Body of pancreas (tissue), 4 donors: ENCODE measurements at regions not wholly inside any gene's neighbourhood (a gene's known extent, or its start where the extent isn't known, plus 50 kb on each side); places are given as distances from the start of the nearest gene placed in this dataset.

Experiments
- CTCF ChIP-seq, 7 experiments: fragments of 450-650 bp in 4 of 7; fragments of 200-600 bp in 3 of 7; sonication (generic) in 3 of 7; IDR thresholded peaks; one replicate each; pipeline ENCODE4 v1.5.1; 2016 to 2019; ENCODE audit warnings: antibody characterized with exemption in 7 of 7
- POLR2A ChIP-seq, 3 donors: fragments of 450-650 bp; IDR thresholded peaks; one replicate each; pipeline ENCODE4 v1.6.1; 2016; ENCODE audit warnings: antibody characterized with exemption in 3 of 3, mild to moderate bottlenecking in 2 of 3

GRCh38 chr4:83728191-83728590 lies 192.3 kb downstream of the GPAT3 start:
- TF ChIP-seq CTCF (IDR thresholded peaks at IDR 0.05) (no peak), POLR2A (IDR thresholded peaks at IDR 0.05) (no peak)
